NT2/D1 (cell line): ENCODE measurements at regions not wholly inside any gene's neighbourhood (a gene's known extent, or its start where the extent isn't known, plus 50 kb on each side); places are given as distances from the start of the nearest gene placed in this dataset.

Source experiments
- SUZ12 ChIP-seq: IDR thresholded peaks from 2 replicates; pipeline ENCODE4 v1.6.1; 2011; ENCODE audit not compliant: insufficient read length, insufficient read depth; ENCODE audit errors: extremely low read depth
- YY1 ChIP-seq: IDR thresholded peaks from 2 replicates; pipeline ENCODE4 v1.6.1; 2011; ENCODE audit not compliant: insufficient read length, insufficient read depth

- TF ChIP-seq SUZ12, result no peak
- no peak for TF ChIP-seq YY1
Observed at GRCh38 chr16:62692685-62693084, 656.4 kb upstream of the CDH8 start.
